ENCODE measurements at regions not wholly inside any gene's neighbourhood (a gene's known extent, or its start where the extent isn't known, plus 50 kb on each side); places are given as distances from the start of the nearest gene placed in this dataset.

DNA sequence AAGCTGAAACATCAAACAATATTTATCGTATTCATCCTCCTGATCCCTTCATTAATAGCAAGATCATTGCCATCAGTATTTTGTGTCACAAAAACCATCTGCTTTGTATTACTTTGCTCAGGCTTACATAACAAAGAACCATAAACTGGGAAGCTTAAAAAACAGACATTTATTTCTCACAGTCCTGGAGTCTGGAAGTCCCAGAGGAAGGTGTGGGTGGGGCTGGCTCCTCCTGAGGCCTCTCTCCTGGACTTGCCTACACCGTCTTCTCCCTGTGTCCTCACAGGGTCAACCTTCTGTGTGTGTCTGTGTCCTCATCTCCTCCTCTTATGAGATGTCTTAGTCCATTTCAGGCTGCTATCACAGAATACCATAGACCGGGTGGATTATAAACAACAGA, 61.3 kb upstream of the MXRA5 start:
- no peak for DNase-seq (ENCODE audit: low spot score)
- WGBS = 71% methylated on average over 3 of the region's 3 CpGs
- TF ChIP-seq GABPA (IDR thresholded peaks at IDR 0.05 in 1 of 2, conservative IDR thresholded peaks at IDR 0.05 in 1 of 2) (no peak), FOXA2 (IDR thresholded peaks at IDR 0.05) (no peak), RAD21 (IDR thresholded peaks at IDR 0.05) (no peak), NR2F2 (IDR thresholded peaks at IDR 0.05) (no peak), RXRA (IDR thresholded peaks at IDR 0.05) (no peak), SP1 (IDR thresholded peaks at IDR 0.05) (no peak), HNF4A (conservative IDR thresholded peaks at IDR 0.05) (no peak), EGR1 (IDR thresholded peaks at IDR 0.05; ENCODE audit: low read depth in 2 of 2) (no peak), FOXA1 (IDR thresholded peaks at IDR 0.05) (no peak)
- TF ChIP-seq, protein P1, sequence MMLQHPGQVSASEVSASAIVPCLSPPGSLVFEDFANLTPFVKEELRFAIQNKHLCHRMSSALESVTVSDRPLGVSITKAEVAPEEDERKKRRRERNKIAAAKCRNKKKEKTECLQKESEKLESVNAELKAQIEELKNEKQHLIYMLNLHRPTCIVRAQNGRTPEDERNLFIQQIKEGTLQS (IDR thresholded peaks at IDR 0.05) = no peak
- TF ChIP-seq, protein P2, sequence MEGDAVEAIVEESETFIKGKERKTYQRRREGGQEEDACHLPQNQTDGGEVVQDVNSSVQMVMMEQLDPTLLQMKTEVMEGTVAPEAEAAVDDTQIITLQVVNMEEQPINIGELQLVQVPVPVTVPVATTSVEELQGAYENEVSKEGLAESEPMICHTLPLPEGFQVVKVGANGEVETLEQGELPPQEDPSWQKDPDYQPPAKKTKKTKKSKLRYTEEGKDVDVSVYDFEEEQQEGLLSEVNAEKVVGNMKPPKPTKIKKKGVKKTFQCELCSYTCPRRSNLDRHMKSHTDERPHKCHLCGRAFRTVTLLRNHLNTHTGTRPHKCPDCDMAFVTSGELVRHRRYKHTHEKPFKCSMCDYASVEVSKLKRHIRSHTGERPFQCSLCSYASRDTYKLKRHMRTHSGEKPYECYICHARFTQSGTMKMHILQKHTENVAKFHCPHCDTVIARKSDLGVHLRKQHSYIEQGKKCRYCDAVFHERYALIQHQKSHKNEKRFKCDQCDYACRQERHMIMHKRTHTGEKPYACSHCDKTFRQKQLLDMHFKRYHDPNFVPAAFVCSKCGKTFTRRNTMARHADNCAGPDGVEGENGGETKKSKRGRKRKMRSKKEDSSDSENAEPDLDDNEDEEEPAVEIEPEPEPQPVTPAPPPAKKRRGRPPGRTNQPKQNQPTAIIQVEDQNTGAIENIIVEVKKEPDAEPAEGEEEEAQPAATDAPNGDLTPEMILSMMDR (IDR thresholded peaks at IDR 0.05; ENCODE audit: low read depth, low read length, missing input control) = no peak
- TF ChIP-seq, protein P3, sequence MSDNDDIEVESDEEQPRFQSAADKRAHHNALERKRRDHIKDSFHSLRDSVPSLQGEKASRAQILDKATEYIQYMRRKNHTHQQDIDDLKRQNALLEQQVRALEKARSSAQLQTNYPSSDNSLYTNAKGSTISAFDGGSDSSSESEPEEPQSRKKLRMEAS (IDR thresholded peaks at IDR 0.05) = no peak
- Histone ChIP-seq H3K9me3 (ENCODE audit: control insufficient read depth in 4 of 4, low read length in 3 of 4) (peaks cover 0 to under 1% (median 0%) of the 10 kb centered on the region in 4 donors), H3K27ac (ENCODE audit: low read depth in 1 of 2, low read length in 2 of 2) (no peak overlapping the region), H3K27me3 (ENCODE audit: control insufficient read depth in 4 of 4, insufficient read depth in 4 of 4, low read length in 3 of 4) (no peaks in the 10 kb centered on the region), H3K36me3 (ENCODE audit: control insufficient read depth in 4 of 4, insufficient read depth in 3 of 4, low read depth in 1 of 4, low read length in 3 of 4) (no peaks in the 10 kb centered on the region), H3K4me3 (ENCODE audit: low read depth in 1 of 3, low read length in 3 of 3) (no peak overlapping the region), H3K4me1 (ENCODE audit: control insufficient read depth in 4 of 4, insufficient read depth in 4 of 4, low read length in 3 of 4) (no peaks in the 10 kb centered on the region), H3K9ac (ENCODE audit: low read depth in 1 of 2, low read length in 2 of 2) (no peak overlapping the region)

DNA sequence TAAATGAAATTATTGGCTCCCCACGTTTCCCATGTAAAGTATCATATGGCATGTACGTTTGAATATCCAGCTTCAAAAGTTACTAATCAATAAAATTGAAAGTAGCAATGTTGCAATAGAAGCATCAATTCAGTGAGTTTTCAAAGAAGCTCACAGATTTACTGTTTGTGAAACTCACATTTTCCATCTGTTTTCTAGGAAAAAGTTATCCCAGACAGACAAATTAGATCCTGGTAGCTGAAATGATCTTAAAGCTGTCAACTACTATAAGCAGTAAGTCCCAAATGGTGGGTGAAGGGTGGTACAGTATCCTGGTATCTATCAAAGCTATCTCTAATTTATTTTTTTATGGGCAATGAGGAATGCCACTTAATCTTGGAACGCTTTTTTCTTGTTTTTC, 60.7 kb upstream of the MXRA5 start:
- H3K9me3 ChIP-seq (ENCODE audit: control insufficient read depth in 4 of 4, low read length in 3 of 4) = no peaks in the 10 kb centered on the region
- no peak overlapping the region for H3K9ac ChIP-seq (ENCODE audit: low read depth in 1 of 2, low read length in 2 of 2)
- no peak overlapping the region for H3K4me3 ChIP-seq (ENCODE audit: low read depth in 1 of 3, low read length in 3 of 3)
- WGBS = 47% methylated on average over 3 of the region's 3 CpGs
- no peaks in the 10 kb centered on the region for H3K4me1 ChIP-seq (ENCODE audit: control insufficient read depth in 4 of 4, insufficient read depth in 4 of 4, low read length in 3 of 4)
- DNase-seq (ENCODE audit: low spot score) = no peak
- H3K27ac ChIP-seq (ENCODE audit: low read depth in 1 of 2, low read length in 2 of 2) = no peak overlapping the region
- TF ChIP-seq FOXA1 (IDR thresholded peaks at IDR 0.05) (no peak), TAF1 (conservative IDR thresholded peaks at IDR 0.05) (no peak)
- TF ChIP-seq, protein P4, sequence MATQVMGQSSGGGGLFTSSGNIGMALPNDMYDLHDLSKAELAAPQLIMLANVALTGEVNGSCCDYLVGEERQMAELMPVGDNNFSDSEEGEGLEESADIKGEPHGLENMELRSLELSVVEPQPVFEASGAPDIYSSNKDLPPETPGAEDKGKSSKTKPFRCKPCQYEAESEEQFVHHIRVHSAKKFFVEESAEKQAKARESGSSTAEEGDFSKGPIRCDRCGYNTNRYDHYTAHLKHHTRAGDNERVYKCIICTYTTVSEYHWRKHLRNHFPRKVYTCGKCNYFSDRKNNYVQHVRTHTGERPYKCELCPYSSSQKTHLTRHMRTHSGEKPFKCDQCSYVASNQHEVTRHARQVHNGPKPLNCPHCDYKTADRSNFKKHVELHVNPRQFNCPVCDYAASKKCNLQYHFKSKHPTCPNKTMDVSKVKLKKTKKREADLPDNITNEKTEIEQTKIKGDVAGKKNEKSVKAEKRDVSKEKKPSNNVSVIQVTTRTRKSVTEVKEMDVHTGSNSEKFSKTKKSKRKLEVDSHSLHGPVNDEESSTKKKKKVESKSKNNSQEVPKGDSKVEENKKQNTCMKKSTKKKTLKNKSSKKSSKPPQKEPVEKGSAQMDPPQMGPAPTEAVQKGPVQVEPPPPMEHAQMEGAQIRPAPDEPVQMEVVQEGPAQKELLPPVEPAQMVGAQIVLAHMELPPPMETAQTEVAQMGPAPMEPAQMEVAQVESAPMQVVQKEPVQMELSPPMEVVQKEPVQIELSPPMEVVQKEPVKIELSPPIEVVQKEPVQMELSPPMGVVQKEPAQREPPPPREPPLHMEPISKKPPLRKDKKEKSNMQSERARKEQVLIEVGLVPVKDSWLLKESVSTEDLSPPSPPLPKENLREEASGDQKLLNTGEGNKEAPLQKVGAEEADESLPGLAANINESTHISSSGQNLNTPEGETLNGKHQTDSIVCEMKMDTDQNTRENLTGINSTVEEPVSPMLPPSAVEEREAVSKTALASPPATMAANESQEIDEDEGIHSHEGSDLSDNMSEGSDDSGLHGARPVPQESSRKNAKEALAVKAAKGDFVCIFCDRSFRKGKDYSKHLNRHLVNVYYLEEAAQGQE (IDR thresholded peaks at IDR 0.05) = no peak
- H3K36me3 ChIP-seq (ENCODE audit: control insufficient read depth in 4 of 4, insufficient read depth in 3 of 4, low read depth in 1 of 4, low read length in 3 of 4) = no peaks in the 10 kb centered on the region
- no peaks in the 10 kb centered on the region for H3K27me3 ChIP-seq (ENCODE audit: control insufficient read depth in 4 of 4, insufficient read depth in 4 of 4, low read length in 3 of 4)

Data from liver (tissue), 8 donors.